T-helper 2 cell treated with Interferon-gamma antibody and Interleukin-4, amounts not matched to agents 5 μg/mL and 100 μg/mL, for 36 hours (primary cell): ENCODE measurements at regions not wholly inside any gene's neighbourhood (a gene's known extent, or its start where the extent isn't known, plus 50 kb on each side); places are given as distances from the start of the nearest gene placed in this dataset.

Experiments
- DNase-seq: peaks from one replicate; pipeline ENCODE4 v3.0.0; 2021; ENCODE audit warnings: low spot score
- H3K27ac Mint-ChIP-seq: one replicate; pipeline ENCODE4 v1.8.0; 2021; ENCODE audit warnings: mild to moderate bottlenecking, mixed read lengths
- H3K27me3 Mint-ChIP-seq: one replicate; pipeline ENCODE4 v1.8.0; 2021; ENCODE audit warnings: low read depth, mixed read lengths
- H3K36me3 Mint-ChIP-seq: one replicate; pipeline ENCODE4 v1.8.0; 2021; ENCODE audit warnings: low read depth, mixed read lengths
- H3K4me1 Mint-ChIP-seq: one replicate; pipeline ENCODE4 v1.8.0; 2021; ENCODE audit warnings: low read depth, mixed read lengths
- H3K4me3 Mint-ChIP-seq: one replicate; pipeline ENCODE4 v1.8.0; 2022; ENCODE audit warnings: mild to moderate bottlenecking, moderate library complexity, mixed read lengths
- H3K9me3 Mint-ChIP-seq: one replicate; pipeline ENCODE4 v1.8.0; 2021; ENCODE audit warnings: mixed read lengths

DNA sequence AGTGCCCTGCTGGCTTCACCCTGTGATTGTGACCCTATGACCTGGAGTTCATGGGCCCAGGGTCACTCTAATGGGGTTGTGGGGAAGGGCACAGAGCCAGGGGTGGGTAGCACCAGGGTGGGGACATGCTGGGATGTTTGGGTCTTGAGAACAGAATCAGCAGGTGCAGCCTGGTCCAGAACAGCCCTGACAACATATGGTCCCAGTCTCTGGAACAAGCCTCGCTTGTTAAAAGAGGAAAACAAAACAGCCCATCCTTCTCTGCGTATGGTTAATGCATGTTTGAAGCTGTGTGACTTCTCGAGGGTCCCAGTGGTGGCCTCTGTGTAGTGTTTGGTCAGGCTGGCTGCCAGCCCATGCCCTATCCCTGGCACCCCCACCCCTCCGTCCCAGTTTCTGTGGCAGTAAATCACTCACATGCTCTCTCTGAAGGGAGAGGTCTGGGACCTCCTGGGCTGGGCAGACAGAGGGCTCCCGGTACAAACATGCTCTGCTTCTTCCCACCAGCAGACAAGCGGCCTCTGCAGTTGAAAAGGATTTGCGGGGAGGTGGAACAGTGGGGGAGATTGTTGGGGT is 79.4 kb downstream of the FAM241B start:
- Mint-ChIP-seq H3K27ac (no peak overlapping the region), H3K4me3 (no peak overlapping the region), H3K27me3 (peaks cover 16% of the 10 kb centered on the region), H3K9me3 (peaks cover 1% of the 10 kb centered on the region), H3K4me1 (no peaks in the 10 kb centered on the region), H3K36me3 (no peaks in the 10 kb centered on the region)
- DNase-seq: no peak

DNA sequence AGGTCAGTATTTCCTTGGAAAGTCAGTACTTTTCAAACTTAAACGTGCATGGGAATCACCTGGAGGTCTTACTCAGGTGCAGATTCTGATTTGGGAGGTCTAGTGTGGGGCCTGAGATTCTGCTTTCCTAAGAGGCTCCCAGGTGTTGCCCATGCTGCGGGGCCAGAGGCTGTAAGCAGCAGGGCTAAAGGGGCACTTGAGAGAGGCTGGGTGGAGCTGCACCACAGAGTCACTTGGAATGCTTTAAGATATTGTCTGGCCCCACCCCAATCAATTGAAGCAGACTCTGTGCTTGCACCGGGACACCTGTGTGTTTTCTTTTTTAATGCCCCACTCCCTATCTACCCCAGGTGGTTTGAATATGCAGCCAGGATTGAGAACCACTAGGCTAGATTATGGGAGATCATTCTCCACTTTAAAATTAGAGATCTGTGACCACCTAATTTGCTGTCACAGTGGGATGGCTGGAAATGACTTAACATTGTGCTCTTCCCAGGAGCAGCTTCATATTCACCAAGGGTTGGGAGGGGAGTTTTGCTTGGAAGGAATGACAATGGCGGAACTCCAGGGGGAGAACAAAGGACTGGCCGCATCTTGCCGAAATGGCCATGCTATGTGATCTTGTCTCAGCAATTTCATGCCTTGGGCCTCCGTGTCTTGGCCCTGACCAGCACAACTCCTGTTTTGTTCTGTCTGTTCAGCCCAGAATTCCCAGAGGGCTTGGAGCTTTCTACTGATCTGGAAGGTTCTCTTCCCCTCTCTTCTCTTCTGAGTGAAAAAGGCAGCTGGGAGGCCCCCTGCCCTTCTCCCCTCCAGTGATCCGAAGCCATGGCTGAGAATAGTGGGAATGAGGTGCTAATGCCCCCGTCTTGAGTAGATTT is 80.2 kb downstream of the FAM241B start:
- Mint-ChIP-seq H3K9me3 (no peaks in the 10 kb centered on the region), H3K4me1 (no peaks in the 10 kb centered on the region), H3K36me3 (no peaks in the 10 kb centered on the region), H3K27ac (no peak overlapping the region), H3K27me3 (peaks cover 15% of the 10 kb centered on the region), H3K4me3 (no peak overlapping the region)
- no peak for DNase-seq

DNA sequence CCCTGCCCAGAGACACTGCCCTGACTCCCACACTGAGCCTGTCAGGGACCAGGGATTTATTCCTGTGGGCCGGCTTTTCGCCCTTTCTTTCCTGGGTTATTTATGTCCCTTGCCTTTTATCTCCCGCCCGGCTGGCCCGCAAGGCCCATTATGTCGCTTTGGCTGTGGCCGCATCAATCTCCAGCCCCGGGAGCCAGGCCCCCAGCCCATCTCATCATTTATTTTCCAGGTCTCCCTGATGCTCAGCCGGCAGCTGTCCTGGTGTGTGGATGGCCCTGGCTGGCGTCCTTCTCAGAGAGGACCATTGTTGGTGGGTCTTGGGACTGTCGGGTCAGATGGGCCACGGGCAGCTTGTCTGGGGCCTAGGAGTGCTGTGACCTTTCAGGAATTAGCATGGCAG is 82.3 kb downstream of the FAM241B start:
- Mint-ChIP-seq H3K4me3 (no peak overlapping the region), H3K4me1 (no peaks in the 10 kb centered on the region), H3K27ac (no peak overlapping the region), H3K36me3 (no peaks in the 10 kb centered on the region), H3K9me3 (no peaks in the 10 kb centered on the region), H3K27me3 (no peaks in the 10 kb centered on the region)
- DNase-seq: no peak

DNA sequence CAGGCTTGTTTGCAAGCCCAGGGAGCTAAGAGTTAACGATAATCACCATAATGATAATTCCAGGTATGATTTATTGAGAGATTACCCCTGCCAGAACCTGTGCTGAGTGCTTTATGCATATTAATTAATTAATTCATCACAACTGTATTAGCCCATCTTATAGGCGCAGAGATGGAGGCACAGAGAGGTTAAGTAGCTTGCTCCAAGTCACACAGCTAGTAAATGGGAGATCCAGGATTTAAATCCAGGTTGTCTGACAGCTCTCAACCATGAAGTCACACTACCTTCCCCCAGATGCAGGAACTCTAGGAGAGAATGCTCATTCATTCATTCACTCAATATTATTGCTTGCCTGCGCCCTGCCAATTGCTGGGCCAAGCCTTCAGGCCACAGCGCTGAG is 84.5 kb downstream of the FAM241B start:
- H3K27ac Mint-ChIP-seq: no peak overlapping the region
- no peak for DNase-seq
- no peak overlapping the region for H3K4me3 Mint-ChIP-seq
- H3K27me3 Mint-ChIP-seq: peaks cover 2% of the 10 kb centered on the region
- no peaks in the 10 kb centered on the region for H3K36me3 Mint-ChIP-seq
- no peaks in the 10 kb centered on the region for H3K4me1 Mint-ChIP-seq
- no peaks in the 10 kb centered on the region for H3K9me3 Mint-ChIP-seq

DNA sequence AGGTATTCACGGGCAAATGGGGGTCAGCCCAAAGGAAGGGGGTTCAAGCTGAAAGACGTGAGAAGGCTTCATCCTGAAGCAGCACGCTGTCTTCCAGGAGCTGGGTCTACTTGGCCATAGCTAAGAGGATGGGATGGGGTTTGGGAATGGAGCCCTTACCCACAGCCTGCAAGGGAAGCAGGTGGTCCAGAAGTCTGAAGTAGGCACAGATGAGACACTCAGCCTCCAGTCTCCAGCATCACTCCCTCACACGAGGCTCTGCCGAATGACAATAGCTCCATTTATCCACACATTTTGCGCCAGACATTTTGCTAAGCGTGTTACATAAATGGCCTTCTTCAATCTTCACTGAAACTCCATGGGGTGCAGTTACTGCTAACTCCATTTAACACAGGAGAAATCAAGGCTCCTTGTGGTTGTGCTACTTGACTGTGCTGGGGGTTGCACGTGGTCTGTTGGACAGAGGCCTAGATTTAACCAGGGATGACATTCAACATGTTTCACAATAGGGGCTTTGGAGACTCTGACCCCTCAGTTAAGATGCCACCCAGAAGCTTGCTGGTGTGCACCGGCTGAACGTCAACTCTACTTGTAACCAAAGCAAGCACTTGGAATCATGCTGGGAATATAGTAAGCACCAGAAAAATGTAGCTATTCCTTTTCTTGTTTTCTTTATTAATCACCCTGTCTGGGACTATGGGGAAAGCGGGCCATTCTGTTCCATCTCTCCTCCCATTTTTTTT is 85.3 kb downstream of the FAM241B start:
- H3K36me3 Mint-ChIP-seq: no peaks in the 10 kb centered on the region
- no peak for DNase-seq
- H3K9me3 Mint-ChIP-seq: no peaks in the 10 kb centered on the region
- H3K27me3 Mint-ChIP-seq: peaks cover 5% of the 10 kb centered on the region
- H3K27ac Mint-ChIP-seq: no peak overlapping the region
- H3K4me3 Mint-ChIP-seq: no peak overlapping the region
- H3K4me1 Mint-ChIP-seq: no peaks in the 10 kb centered on the region

DNA sequence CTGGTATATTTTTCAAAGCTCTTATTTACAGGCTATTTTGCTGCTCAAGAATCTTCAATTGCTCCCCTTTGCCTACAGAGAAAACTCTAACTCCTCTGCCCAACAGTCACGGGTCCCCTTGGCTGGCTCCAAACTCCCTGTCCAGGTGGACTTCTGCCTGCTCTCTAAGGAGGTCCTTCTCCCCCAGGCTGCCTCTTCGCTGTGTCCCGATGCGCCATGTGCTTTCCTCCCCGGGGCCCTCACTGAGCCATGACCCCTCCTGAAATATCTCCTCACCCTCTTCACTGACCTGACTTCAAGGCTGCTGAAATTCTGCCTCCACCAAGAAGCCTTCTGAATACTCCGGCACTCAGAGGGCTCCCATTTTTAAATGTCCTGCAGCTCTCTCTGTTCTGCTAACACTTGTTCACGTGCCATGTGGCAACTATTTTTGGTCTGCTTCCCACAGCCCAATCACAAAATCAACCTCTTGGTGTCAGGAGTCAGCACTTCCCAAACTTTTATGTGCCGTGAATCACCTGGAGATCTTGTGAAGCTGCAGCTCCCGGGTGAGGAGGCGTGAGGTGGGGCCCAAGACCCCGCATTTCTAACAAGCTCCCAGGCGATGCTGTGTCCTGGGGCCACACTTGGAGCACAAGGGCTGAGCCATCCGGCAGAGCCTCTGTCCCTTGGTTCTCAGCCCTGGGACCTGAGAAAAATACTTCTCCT is 85.7 kb upstream of the COL13A1 start:
- Mint-ChIP-seq H3K4me3 (no peak overlapping the region), H3K36me3 (no peaks in the 10 kb centered on the region)

DNA sequence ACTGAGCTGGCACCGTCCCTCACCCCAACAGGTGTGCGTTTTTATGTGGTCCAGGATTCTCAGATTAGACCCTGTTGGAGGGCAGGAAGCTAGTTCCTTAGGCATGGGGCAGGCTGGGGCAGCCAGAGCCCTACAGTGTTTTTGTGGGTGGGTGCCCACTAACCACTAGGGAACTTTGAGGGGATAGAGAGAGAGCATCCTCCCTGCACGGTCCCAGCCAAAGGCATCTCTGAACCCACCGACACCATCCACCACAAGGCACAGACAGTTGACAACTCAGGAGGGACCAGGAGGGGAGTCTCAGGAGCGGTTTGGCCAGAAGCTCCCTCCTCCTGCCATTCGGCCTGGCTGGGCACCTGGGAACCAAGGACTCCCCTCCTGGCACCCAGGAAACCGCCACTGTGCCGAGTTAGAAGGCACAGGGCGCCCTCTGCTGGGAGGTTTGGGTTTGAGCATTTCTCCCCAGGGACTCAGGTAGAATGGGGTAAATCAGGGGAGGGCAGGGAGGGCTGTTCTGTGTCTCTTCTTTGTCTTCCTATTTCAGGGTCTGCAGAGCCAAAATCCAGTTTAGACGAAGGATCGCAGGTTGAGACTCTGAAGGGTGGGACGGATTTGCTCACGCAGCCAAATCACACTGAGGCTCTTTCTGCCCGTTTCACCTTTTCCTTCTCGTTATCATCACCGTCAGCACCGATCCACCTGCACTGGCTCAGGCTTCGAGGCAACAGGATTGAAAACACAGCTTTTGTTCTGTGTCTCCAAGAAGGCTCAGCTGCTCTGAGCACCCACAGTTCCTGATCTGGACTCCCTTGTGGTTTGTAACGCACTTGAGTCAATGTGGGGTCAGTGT is 84.8 kb upstream of the COL13A1 start:
- Mint-ChIP-seq H3K9me3 (no peaks in the 10 kb centered on the region), H3K36me3 (no peaks in the 10 kb centered on the region), H3K4me3 (no peak overlapping the region), H3K27ac (no peak overlapping the region), H3K4me1 (no peaks in the 10 kb centered on the region), H3K27me3 (peaks cover 13% of the 10 kb centered on the region)
- DNase-seq: peak; percentile 15

More for the DNA sequence above, 85.7 kb upstream of the COL13A1 start:
- H3K27ac Mint-ChIP-seq: no peak overlapping the region
- no peak for DNase-seq
- no peaks in the 10 kb centered on the region for H3K9me3 Mint-ChIP-seq
- peaks cover 8% of the 10 kb centered on the region for H3K27me3 Mint-ChIP-seq
- no peaks in the 10 kb centered on the region for H3K4me1 Mint-ChIP-seq

DNA sequence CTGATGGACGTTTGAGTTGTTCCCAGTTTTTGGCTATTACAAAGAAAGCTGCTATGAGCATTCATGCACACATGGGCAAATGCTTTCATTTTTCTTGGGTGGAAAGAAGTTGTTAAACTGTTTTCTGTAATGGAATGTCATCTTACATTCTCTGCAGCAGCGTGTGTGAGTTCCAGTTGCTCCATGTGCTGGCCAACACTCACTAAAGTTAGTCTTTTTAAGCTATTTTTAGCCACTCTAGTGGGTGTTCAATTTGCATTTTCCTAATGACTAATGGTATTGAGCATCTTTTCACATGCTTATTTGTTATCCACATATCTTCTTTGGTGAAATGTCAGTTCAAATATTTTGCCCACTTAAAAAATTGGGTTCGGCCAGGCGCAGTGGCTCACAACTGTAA is 82.8 kb upstream of the COL13A1 start:
- no peaks in the 10 kb centered on the region for H3K4me1 Mint-ChIP-seq
- no peak overlapping the region for H3K4me3 Mint-ChIP-seq
- H3K9me3 Mint-ChIP-seq: no peaks in the 10 kb centered on the region
- DNase-seq: no peak
- H3K36me3 Mint-ChIP-seq: no peaks in the 10 kb centered on the region
- H3K27me3 Mint-ChIP-seq: peaks cover 16% of the 10 kb centered on the region
- H3K27ac Mint-ChIP-seq: no peak overlapping the region

DNA sequence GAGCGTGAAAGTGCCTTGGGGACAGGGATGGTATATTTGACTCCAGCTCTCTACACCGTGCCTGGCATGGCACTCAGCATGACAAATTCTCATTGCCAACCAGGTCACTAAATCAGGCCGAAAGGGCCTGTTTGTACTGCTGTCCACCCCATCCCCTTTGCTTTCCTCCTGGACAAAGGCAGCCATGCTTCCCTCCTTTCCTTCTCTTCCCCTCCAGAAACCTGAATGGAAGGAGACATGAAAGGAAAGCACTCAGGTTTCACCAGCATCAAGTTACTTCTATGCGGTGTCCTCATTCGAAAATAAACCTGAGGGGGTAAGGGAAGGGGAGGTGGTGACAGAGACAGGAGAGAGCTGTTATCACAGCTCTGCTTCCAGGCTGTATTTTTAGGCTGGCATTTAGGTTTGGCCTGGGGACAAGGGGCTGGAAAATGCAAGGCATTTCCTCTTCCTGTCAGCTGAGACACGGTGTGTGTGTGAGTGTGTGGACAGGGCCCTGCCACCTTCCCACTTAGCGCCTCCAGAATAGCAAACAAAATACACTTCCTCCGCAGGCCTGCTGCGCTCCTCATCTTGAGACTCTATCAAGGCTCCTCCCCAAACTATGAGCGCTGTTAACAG is 79.9 kb upstream of the COL13A1 start:
- Mint-ChIP-seq H3K36me3 (no peaks in the 10 kb centered on the region), H3K27ac (no peak overlapping the region), H3K9me3 (no peaks in the 10 kb centered on the region), H3K4me1 (no peaks in the 10 kb centered on the region), H3K4me3 (no peak overlapping the region), H3K27me3 (peaks cover 30% of the 10 kb centered on the region)
- no peak for DNase-seq

DNA sequence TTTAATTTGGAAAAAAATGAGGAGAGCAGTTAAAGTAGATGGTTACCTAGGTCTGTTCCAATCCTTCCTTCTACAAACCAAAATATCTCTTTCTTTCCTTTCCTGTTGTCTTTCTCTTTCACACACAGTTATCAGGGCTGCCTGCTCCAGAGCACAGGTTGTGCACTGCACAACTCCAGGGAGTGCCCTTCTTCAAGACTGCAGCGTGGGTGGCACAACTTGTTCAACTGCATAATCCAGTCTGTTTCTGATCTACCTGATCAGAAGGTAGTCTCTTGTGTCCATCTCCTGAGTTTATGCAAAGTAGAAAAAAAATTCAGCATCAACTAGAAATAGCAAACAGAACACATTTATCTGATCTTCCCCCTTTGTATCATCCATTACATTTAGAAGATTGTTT is 78.1 kb upstream of the COL13A1 start:
- no peak for DNase-seq
- H3K27me3 Mint-ChIP-seq: peaks cover 38% of the 10 kb centered on the region
- no peak overlapping the region for H3K4me3 Mint-ChIP-seq
- no peaks in the 10 kb centered on the region for H3K36me3 Mint-ChIP-seq
- peaks cover 7% of the 10 kb centered on the region for H3K4me1 Mint-ChIP-seq
- no peak overlapping the region for H3K27ac Mint-ChIP-seq
- no peaks in the 10 kb centered on the region for H3K9me3 Mint-ChIP-seq

DNA sequence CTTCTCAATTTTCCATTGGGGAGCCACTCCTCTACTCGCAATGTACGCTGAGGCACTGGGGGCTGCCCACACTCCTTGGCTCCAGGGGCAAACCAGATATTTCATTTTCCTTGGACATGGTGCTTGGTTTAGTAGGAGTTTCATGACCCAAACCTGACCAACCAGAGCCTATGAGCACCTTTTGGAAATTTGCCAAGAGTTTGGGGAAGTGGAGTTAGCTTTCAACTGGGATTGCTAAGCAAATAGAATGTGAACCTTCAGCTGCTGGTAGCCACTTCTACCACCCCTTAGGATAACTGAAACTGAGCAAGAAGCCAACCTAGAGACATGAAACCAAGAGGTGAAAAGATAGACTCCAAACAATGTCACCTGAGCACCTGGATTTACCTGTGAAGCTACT is 74.9 kb upstream of the COL13A1 start:
- Mint-ChIP-seq H3K4me1 (peaks cover 8% of the 10 kb centered on the region), H3K27me3 (peaks cover 25% of the 10 kb centered on the region), H3K27ac (no peak overlapping the region), H3K9me3 (no peaks in the 10 kb centered on the region), H3K4me3 (no peak overlapping the region), H3K36me3 (no peaks in the 10 kb centered on the region)
- DNase-seq: no peak

DNA sequence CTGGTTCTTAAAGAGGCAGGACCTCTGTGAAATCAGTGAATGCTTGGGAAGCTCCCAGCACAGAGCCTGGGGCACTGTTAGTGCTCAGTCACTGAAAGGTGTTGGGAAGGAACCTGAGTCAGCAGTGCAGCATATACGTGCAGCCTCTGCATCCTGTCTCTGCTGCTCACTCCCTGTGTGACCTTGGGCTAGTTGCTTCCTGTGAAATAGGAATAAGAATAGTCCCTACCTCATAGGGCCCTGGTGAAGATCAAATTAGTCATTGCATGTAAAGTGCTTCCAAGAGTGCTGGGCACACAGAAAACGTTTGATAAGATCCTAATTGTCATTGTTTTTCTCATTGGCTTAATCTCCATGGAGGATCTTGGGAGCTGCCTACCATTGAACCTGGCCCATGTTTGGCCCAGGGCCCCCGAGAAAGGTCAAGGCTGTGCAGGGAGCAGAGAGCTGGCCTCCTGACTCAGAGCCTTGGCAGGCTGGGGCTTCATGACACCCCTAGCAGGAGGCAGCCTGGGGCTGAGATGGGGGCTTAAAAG is 73.3 kb upstream of the COL13A1 start:
- Mint-ChIP-seq H3K9me3 (no peaks in the 10 kb centered on the region), H3K27ac (no peak overlapping the region), H3K4me3 (no peak overlapping the region), H3K27me3 (peaks cover 34% of the 10 kb centered on the region), H3K4me1 (peaks cover 8% of the 10 kb centered on the region), H3K36me3 (no peaks in the 10 kb centered on the region)
- DNase-seq: no peak
